Stomach smooth muscle (tissue), 2 donors: ENCODE measurements at regions not wholly inside any gene's neighbourhood (a gene's known extent, or its start where the extent isn't known, plus 50 kb on each side); places are given as distances from the start of the nearest gene placed in this dataset.
"Not testable (repeated sequence)": the region's sequence is repeated elsewhere in the genome, so short reads cannot be mapped to it uniquely, and the experiment has no call there.

ENCODE experiments used
- H3K27ac ChIP-seq: one replicate; pipeline ENCODE4 v1.7.0; 2013; ENCODE audit warnings: mild to moderate bottlenecking, low read length, inconsistent platforms
- H3K27me3 ChIP-seq, 2 donors: one replicate each; pipeline ENCODE4 v1.7.0; 2013; ENCODE audit warnings: low read length in 2 of 2; ENCODE audit not compliant: insufficient read depth in 2 of 2, control insufficient read depth in 1 of 2
- H3K36me3 ChIP-seq, 2 donors: one replicate each; pipeline ENCODE4 v1.7.0; 2013; ENCODE audit warnings: low read length in 2 of 2; ENCODE audit not compliant: control insufficient read depth in 2 of 2, insufficient read depth in 2 of 2
- H3K4me1 ChIP-seq: one replicate; pipeline ENCODE4 v1.7.0; 2013; ENCODE audit warnings: low read length; ENCODE audit not compliant: control insufficient read depth, insufficient read depth
- H3K4me3 ChIP-seq, 2 donors: one replicate each; pipeline ENCODE4 v1.7.0; 2013; ENCODE audit warnings: low read length in 2 of 2
- H3K9ac ChIP-seq, 2 donors: one replicate each; pipeline ENCODE4 v1.7.0; 2013; ENCODE audit warnings: low read length in 2 of 2, mild to moderate bottlenecking in 1 of 2
- H3K9me3 ChIP-seq, 2 donors: one replicate each; pipeline ENCODE4 v1.7.0; 2013; ENCODE audit warnings: low read length in 2 of 2; ENCODE audit not compliant: control insufficient read depth in 2 of 2
- donor health status: healthy.
- donor health status: Pancreatic carcinoma.

GRCh38 chr20:61073376-61073775 lies 178.7 kb upstream of the CDH4 start:
- no peaks in the 10 kb centered on the region for H3K4me1 ChIP-seq
- H3K4me3 ChIP-seq = no peak overlapping the region
- H3K36me3 ChIP-seq = no peaks in the 10 kb centered on the region
- no peaks in the 10 kb centered on the region for H3K27me3 ChIP-seq
- H3K27ac ChIP-seq = no peak overlapping the region
- H3K9me3 ChIP-seq = peaks cover 0 to 5% of the 10 kb centered on the region in 2 donors
- no peak overlapping the region for H3K9ac ChIP-seq

- Histone ChIP-seq H3K4me3 (no peak overlapping the region), H3K9me3 (peaks cover 3 to 6% of the 10 kb centered on the region in 2 donors), H3K9ac (no peak overlapping the region), H3K4me1 (no peaks in the 10 kb centered on the region), H3K36me3 (no peaks in the 10 kb centered on the region), H3K27me3 (peaks cover 0 to 2% of the 10 kb centered on the region in 2 donors), H3K27ac (no peak overlapping the region)
These were observed 169.3 kb upstream of the CDH4 start for GRCh38 chr20:61082720-61083119.

GRCh38 chr20:61083431-61083830 lies 168.6 kb upstream of the CDH4 start:
- no peak overlapping the region for H3K4me3 ChIP-seq
- no peaks in the 10 kb centered on the region for H3K36me3 ChIP-seq
- H3K9ac ChIP-seq = no peak overlapping the region
- peaks cover 0 to 2% of the 10 kb centered on the region in 2 donors for H3K27me3 ChIP-seq
- H3K27ac ChIP-seq = no peak overlapping the region
- H3K4me1 ChIP-seq = no peaks in the 10 kb centered on the region
- peaks cover 3 to 6% of the 10 kb centered on the region in 2 donors for H3K9me3 ChIP-seq

GRCh38 chr20:61086031-61086430 lies 166.0 kb upstream of the CDH4 start:
- H3K4me1 ChIP-seq = no peaks in the 10 kb centered on the region
- H3K9ac ChIP-seq = no peak overlapping the region
- no peaks in the 10 kb centered on the region for H3K36me3 ChIP-seq
- H3K27me3 ChIP-seq = peaks cover 0 to 2% of the 10 kb centered on the region in 2 donors
- no peak overlapping the region for H3K27ac ChIP-seq
- H3K4me3 ChIP-seq = no peak overlapping the region
- H3K9me3 ChIP-seq = peaks cover 3 to 4% of the 10 kb centered on the region in 2 donors

GRCh38 chr20:61090541-61090940 lies 161.5 kb upstream of the CDH4 start:
- Histone ChIP-seq H3K27ac (no peak overlapping the region), H3K9me3 (peaks cover 11 to 12% of the 10 kb centered on the region in 2 donors), H3K27me3 (peaks cover 0 to 2% of the 10 kb centered on the region in 2 donors), H3K9ac (no peak overlapping the region), H3K4me3 (no peak overlapping the region), H3K36me3 (no peaks in the 10 kb centered on the region), H3K4me1 (no peaks in the 10 kb centered on the region)

- H3K9me3 ChIP-seq = peaks cover 11 to 18% of the 10 kb centered on the region in 2 donors
- no peak overlapping the region for H3K4me3 ChIP-seq
- no peak overlapping the region for H3K9ac ChIP-seq
- H3K4me1 ChIP-seq = no peaks in the 10 kb centered on the region
- H3K36me3 ChIP-seq = no peaks in the 10 kb centered on the region
- no peaks in the 10 kb centered on the region for H3K27me3 ChIP-seq
- H3K27ac ChIP-seq = no peak overlapping the region
These were observed 159.8 kb upstream of the CDH4 start for GRCh38 chr20:61092251-61092650.

GRCh38 chr20:61094581-61094980 lies 157.5 kb upstream of the CDH4 start:
- H3K27ac ChIP-seq = no peak overlapping the region
- no peaks in the 10 kb centered on the region for H3K27me3 ChIP-seq

GRCh38 chr20:61096463-61096862 lies 155.6 kb upstream of the CDH4 start:
- Histone ChIP-seq H3K9me3 (peaks cover 11 to 18% of the 10 kb centered on the region in 2 donors), H3K9ac (no peak overlapping the region), H3K27ac (no peak overlapping the region), H3K4me3 (no peak overlapping the region), H3K27me3 (no peaks in the 10 kb centered on the region), H3K4me1 (no peaks in the 10 kb centered on the region), H3K36me3 (no peaks in the 10 kb centered on the region)

More at GRCh38 chr20:61094581-61094980, 157.5 kb upstream of the CDH4 start:
- Histone ChIP-seq H3K36me3 (no peaks in the 10 kb centered on the region), H3K9me3 (peaks cover 11 to 18% of the 10 kb centered on the region in 2 donors), H3K4me3 (no peak overlapping the region), H3K4me1 (no peaks in the 10 kb centered on the region), H3K9ac (no peak overlapping the region)

- Histone ChIP-seq H3K27ac (no peak overlapping the region), H3K4me3 (no peak overlapping the region), H3K27me3 (no peaks in the 10 kb centered on the region), H3K4me1 (no peaks in the 10 kb centered on the region), H3K9me3 (peaks cover 0 to 6% of the 10 kb centered on the region in 2 donors), H3K9ac (no peak overlapping the region), H3K36me3 (no peaks in the 10 kb centered on the region)
These were observed 152.3 kb upstream of the CDH4 start for GRCh38 chr20:61099806-61100205.

GRCh38 chr20:61100489-61100888 lies 151.6 kb upstream of the CDH4 start:
- Histone ChIP-seq H3K27ac (no peak overlapping the region), H3K27me3 (no peaks in the 10 kb centered on the region), H3K9ac (no peak overlapping the region), H3K36me3 (no peaks in the 10 kb centered on the region), H3K4me3 (no peak overlapping the region), H3K9me3 (peaks cover 0 to 6% of the 10 kb centered on the region in 2 donors), H3K4me1 (no peaks in the 10 kb centered on the region)

- not testable (repeated sequence) for H3K4me1 ChIP-seq, H3K27me3 ChIP-seq, H3K9me3 ChIP-seq, H3K9ac ChIP-seq, H3K36me3 ChIP-seq, H3K4me3 ChIP-seq, H3K27ac ChIP-seq
These were observed 150.7 kb upstream of the CDH4 start for GRCh38 chr20:61101321-61101720.
